Erythroblast (primary cell): ENCODE measurements at regions not wholly inside any gene's neighbourhood (a gene's known extent, or its start where the extent isn't known, plus 50 kb on each side); places are given as distances from the start of the nearest gene placed in this dataset.

Experiments used
- GATA1 ChIP-seq: IDR thresholded peaks from 2 replicates; pipeline ENCODE4 v1.6.1; 2011; ENCODE audit warnings: low read depth, mild to moderate bottlenecking, control low read depth, low read length, moderate library complexity
- POLR2A ChIP-seq: IDR thresholded peaks from 2 replicates; pipeline ENCODE4 v1.6.1; 2011; ENCODE audit warnings: mild to moderate bottlenecking, low read length

GRCh38 chr5:152606776-152607364 lies 201.8 kb upstream of the NMUR2 start:
- no peak for TF ChIP-seq POLR2A
- no peak for TF ChIP-seq GATA1
